Endothelial cell of umbilical vein (primary cell): ENCODE measurements at regions not wholly inside any gene's neighbourhood (a gene's known extent, or its start where the extent isn't known, plus 50 kb on each side); places are given as distances from the start of the nearest gene placed in this dataset.

Experiments used
- BruUV-seq: library from RNA; stranded (reverse); fragments of 400-500 nt; replicated peaks from 2 replicates; lab custom pipeline; 2021; lab: Mats Ljungman, UMichigan
- CTCF ChIA-PET: fragments of 300-600, 350-600 bp; sonication (Branson Sonifier 250); formaldehyde crosslinking; loops from one replicate; lab custom pipeline; 2021; ENCODE audit warnings: antibody characterized with exemption, inconsistent platforms; lab: Charles Lee
- POLR2A ChIA-PET: fragments of 300-600, 350-600 bp; sonication (Branson Sonifier 250); formaldehyde crosslinking; loops from one replicate; lab custom pipeline; 2021; ENCODE audit warnings: antibody characterized with exemption, inconsistent platforms; lab: Charles Lee
- DNase-seq: peaks from one replicate; pipeline ENCODE4 v3.0.0-alpha.2; 2011; ENCODE audit warnings: low read depth, low spot score
- FAIRE-seq: peaks from 2 replicates; lab custom pipeline; 2011; peaks lifted over from hg19 to GRCh38; lab: Jason Lieb, UNC
- H2AFZ ChIP-seq: 2 replicates; pipeline ENCODE4 v1.6.0; 2012; ENCODE audit warnings: low read depth, low read length, control low read depth, inconsistent platforms
- H3K27ac ChIP-seq: 2 replicates; pipeline ENCODE4 v1.5.1; 2011; ENCODE audit warnings: low read depth, mild to moderate bottlenecking, control low read depth, low read length, moderate library complexity; ENCODE audit not compliant: insufficient read depth
- H3K27me3 ChIP-seq, 2 experiments: 2 replicates each; pipeline versions ENCODE4 v1.6.0 to v1.6.1; 2011; ENCODE audit warnings: low read length in 2 of 2, mixed read lengths in 1 of 2; ENCODE audit not compliant: control insufficient read depth in 2 of 2, insufficient read depth in 2 of 2
- H3K36me3 ChIP-seq, 2 experiments: 2 replicates in 1 of 2; 3 replicates in 1 of 2; pipeline ENCODE4 v1.5.1; 2011; ENCODE audit warnings: low read length in 2 of 2, mild to moderate bottlenecking in 1 of 2, moderate library complexity in 1 of 2; ENCODE audit not compliant: control insufficient read depth in 2 of 2, insufficient read depth in 2 of 2; ENCODE audit errors: extremely low read depth in 1 of 2
- H3K4me1 ChIP-seq: 3 replicates; pipeline ENCODE4 v1.5.1; 2011; ENCODE audit warnings: mild to moderate bottlenecking, low read length; ENCODE audit not compliant: control insufficient read depth, insufficient read depth; ENCODE audit errors: extremely low read depth
- H3K4me2 ChIP-seq: 2 replicates; pipeline ENCODE4 v1.6.1; 2011; ENCODE audit warnings: low read length, control low read depth, mixed read lengths; ENCODE audit not compliant: insufficient read depth
- H3K4me3 ChIP-seq, 3 experiments: fragments of 200-600 bp in 1 of 3; sonication (generic), shearing (Covaris generic) in 1 of 3; replicated peaks in 1 of 3; 2 replicates each; pipeline ENCODE4 v1.5.1; 2011 to 2016; ENCODE audit warnings: control low read depth in 3 of 3, low read length in 3 of 3, mild to moderate bottlenecking in 2 of 3, inconsistent platforms in 1 of 3, low read depth in 1 of 3, moderate library complexity in 1 of 3; ENCODE audit not compliant: insufficient read depth in 1 of 3
- H3K79me2 ChIP-seq: 2 replicates; pipeline ENCODE4 v1.6.0; 2012; ENCODE audit warnings: low read length, inconsistent platforms; ENCODE audit not compliant: control insufficient read depth, insufficient read depth
- H3K9ac ChIP-seq: replicated peaks from 2 replicates; pipeline ENCODE3; 2011; ENCODE audit warnings: low read length, control low read depth; ENCODE audit not compliant: insufficient read depth; ENCODE audit errors: extremely low read depth
- H3K9me1 ChIP-seq: replicated peaks from 3 replicates; pipeline ENCODE4 v1.6.0; 2011; ENCODE audit warnings: mild to moderate bottlenecking, low read length; ENCODE audit not compliant: control insufficient read depth, insufficient read depth; ENCODE audit errors: extremely low read depth
- H3K9me3 ChIP-seq: replicated peaks from 2 replicates; pipeline ENCODE4 v1.5.1; 2012; ENCODE audit warnings: low read length, inconsistent platforms; ENCODE audit not compliant: control insufficient read depth, insufficient read depth
- H4K20me1 ChIP-seq: replicated peaks from 2 replicates; pipeline ENCODE3; 2011; ENCODE audit warnings: mild to moderate bottlenecking, low read length; ENCODE audit not compliant: control insufficient read depth, insufficient read depth; ENCODE audit errors: extremely low read depth
- EZH2 ChIP-seq: IDR thresholded peaks from 2 replicates; pipeline ENCODE4 v1.6.1; 2012; ENCODE audit warnings: borderline replicate concordance, low read depth, mild to moderate bottlenecking, moderate library complexity, low read length, inconsistent platforms; ENCODE audit not compliant: severe bottlenecking
- FOS ChIP-seq: IDR thresholded peaks from 2 replicates; pipeline ENCODE4 v1.6.1; 2011; ENCODE audit warnings: mild to moderate bottlenecking, low read length, moderate library complexity, borderline replicate concordance; ENCODE audit not compliant: insufficient read depth
- GATA2 ChIP-seq: IDR thresholded peaks from 2 replicates; pipeline ENCODE4 v1.7.0; 2011; ENCODE audit warnings: low read depth, mild to moderate bottlenecking, moderate library complexity, mixed read lengths, low read length; ENCODE audit not compliant: insufficient read length, insufficient read depth
- JUN ChIP-seq: IDR thresholded peaks from 2 replicates; pipeline ENCODE4 v1.6.1; 2011; ENCODE audit warnings: borderline replicate concordance, low read depth; ENCODE audit not compliant: insufficient read length, insufficient read depth
- MYC ChIP-seq: IDR thresholded peaks from one replicate; pipeline ENCODE4 v1.6.1; 2011; ENCODE audit warnings: mild to moderate bottlenecking, low read depth, low read length
- POLR2A ChIP-seq: IDR thresholded peaks from 2 replicates; pipeline ENCODE4 v1.6.1; 2012; ENCODE audit warnings: low read depth, mild to moderate bottlenecking, control low read depth, low read length
- POLR2AphosphoS5 ChIP-seq: IDR thresholded peaks from 2 replicates; pipeline ENCODE4 v1.6.1; 2012; ENCODE audit warnings: low read depth, mild to moderate bottlenecking, control low read depth, low read length, moderate library complexity; ENCODE audit not compliant: insufficient read depth
- dilution Hi-C: fragments of 300-500 bp; cut with MboI; formaldehyde crosslinking; loops from one replicate; pipeline ENCODE4 v1.15.0; 2019; ENCODE audit warnings: low sequenced_read_pairs; ENCODE audit not compliant: extremely low pct_ligation_motif_present
- intact Hi-C: fragments of 100-400 bp; cut with micrococcal nuclease; formaldehyde crosslinking; loops from one replicate; pipeline ENCODE4 v1.10.0; 2022
- TF ChIP-seq, protein P1 (sequence below): IDR thresholded peaks from 2 replicates; pipeline ENCODE4 v1.6.1; 2011; ENCODE audit not compliant: insufficient read depth, insufficient read length
- TF ChIP-seq, protein P2 (sequence below), 2 donors: IDR thresholded peaks; 1 replicate in 1 of 2; 2 replicates in 1 of 2; pipeline ENCODE4 v1.5.1; 2011; ENCODE audit warnings: low read length in 2 of 2, mild to moderate bottlenecking in 2 of 2, moderate library complexity in 2 of 2, control low read depth in 1 of 2, inconsistent platforms in 1 of 2, low read depth in 1 of 2; ENCODE audit not compliant: insufficient read depth in 1 of 2; ENCODE audit errors: extremely low read depth in 1 of 2

DNA sequence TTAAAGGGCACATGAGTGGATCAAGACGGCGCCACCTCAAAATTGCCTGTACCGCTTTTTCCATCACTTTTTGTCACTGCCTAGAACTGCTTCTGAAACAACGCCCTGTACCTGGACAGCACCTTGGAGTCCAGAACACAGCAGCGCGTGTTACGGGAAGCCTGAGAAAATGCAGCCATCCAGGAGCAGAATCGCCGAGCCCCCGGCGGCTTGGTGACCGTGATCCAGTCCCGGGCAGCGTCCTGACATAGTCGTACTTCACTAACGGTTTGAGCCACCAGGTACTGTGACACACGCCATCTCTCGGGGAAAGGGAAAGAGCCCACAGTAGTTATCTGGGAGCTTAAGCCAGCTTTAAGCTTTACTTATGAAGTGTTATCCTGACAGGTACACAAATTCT is 168.9 kb upstream of the SALL3 start:
- Histone ChIP-seq H3K79me2 (no peaks in the 10 kb centered on the region), H3K36me3 (no peaks in the 10 kb centered on the region), H3K27ac (no peak overlapping the region), H3K9me1 (no peaks in the 10 kb centered on the region), H3K4me1 (no peaks in the 10 kb centered on the region), H2AFZ (no peak overlapping the region), H4K20me1 (no peaks in the 10 kb centered on the region), H3K9ac (no peak overlapping the region), H3K4me2 (no peak overlapping the region), H3K9me3 (peaks cover 2% of the 10 kb centered on the region), H3K27me3 (no peaks in the 10 kb centered on the region), H3K4me3 (no peak overlapping the region)
- intact Hi-C loops = no loop called here
- TF ChIP-seq, protein P1, sequence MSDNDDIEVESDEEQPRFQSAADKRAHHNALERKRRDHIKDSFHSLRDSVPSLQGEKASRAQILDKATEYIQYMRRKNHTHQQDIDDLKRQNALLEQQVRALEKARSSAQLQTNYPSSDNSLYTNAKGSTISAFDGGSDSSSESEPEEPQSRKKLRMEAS = no peak
- TF ChIP-seq MYC (no peak), FOS (no peak), GATA2 (no peak), POLR2A (no peak)
- dilution Hi-C loops = no loop called here
- DNase-seq = no peak
- FAIRE-seq = no peak
- ChIA-PET CTCF (no interaction called here), POLR2A (no interaction called here)
- no TSS peak for BruUV-seq

DNA sequence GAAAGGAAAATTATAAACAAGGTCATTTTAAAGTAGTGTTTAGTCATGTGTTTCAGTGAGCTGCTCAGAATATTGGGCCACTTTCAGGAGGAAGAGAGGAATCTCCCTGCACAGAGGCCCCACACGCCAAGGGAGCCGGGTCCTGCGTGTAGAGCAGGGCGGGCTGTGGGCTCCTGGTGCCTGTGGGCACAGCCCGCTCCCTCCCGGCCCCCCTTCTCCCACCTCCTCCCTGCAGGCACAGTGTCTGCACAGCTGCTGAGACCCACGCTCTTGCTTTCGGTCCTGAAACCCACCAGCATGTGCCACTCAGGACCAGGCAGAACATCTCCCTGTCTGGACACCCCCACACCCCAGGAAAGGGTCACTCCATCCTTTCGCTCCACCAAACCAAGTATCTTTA is 167.6 kb upstream of the SALL3 start:
- FAIRE-seq = no peak

More for the DNA sequence above, 167.6 kb upstream of the SALL3 start:
- Histone ChIP-seq H4K20me1 (no peaks in the 10 kb centered on the region), H3K79me2 (no peaks in the 10 kb centered on the region), H3K36me3 (no peaks in the 10 kb centered on the region), H2AFZ (no peak overlapping the region), H3K9me1 (no peaks in the 10 kb centered on the region), H3K9ac (no peak overlapping the region), H3K27me3 (no peaks in the 10 kb centered on the region), H3K4me3 (no peak overlapping the region), H3K4me1 (no peaks in the 10 kb centered on the region), H3K9me3 (peaks cover 2% of the 10 kb centered on the region), H3K4me2 (no peak overlapping the region), H3K27ac (no peak overlapping the region)
- TF ChIP-seq, protein P2, sequence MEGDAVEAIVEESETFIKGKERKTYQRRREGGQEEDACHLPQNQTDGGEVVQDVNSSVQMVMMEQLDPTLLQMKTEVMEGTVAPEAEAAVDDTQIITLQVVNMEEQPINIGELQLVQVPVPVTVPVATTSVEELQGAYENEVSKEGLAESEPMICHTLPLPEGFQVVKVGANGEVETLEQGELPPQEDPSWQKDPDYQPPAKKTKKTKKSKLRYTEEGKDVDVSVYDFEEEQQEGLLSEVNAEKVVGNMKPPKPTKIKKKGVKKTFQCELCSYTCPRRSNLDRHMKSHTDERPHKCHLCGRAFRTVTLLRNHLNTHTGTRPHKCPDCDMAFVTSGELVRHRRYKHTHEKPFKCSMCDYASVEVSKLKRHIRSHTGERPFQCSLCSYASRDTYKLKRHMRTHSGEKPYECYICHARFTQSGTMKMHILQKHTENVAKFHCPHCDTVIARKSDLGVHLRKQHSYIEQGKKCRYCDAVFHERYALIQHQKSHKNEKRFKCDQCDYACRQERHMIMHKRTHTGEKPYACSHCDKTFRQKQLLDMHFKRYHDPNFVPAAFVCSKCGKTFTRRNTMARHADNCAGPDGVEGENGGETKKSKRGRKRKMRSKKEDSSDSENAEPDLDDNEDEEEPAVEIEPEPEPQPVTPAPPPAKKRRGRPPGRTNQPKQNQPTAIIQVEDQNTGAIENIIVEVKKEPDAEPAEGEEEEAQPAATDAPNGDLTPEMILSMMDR (IDR thresholded peaks at IDR 0.05; ENCODE audit: extremely low read depth in 1 of 2, insufficient read depth in 1 of 2, low read depth in 1 of 2, low read length in 2 of 2) = no peak
- TF ChIP-seq, protein P1 = no peak
- TF ChIP-seq POLR2AphosphoS5 = no peak
- no peak for TF ChIP-seq GATA2
- no peak for TF ChIP-seq FOS
- TF ChIP-seq POLR2A = no peak
- no peak for TF ChIP-seq EZH2
- no peak for TF ChIP-seq MYC
- no peak for TF ChIP-seq JUN
- DNase-seq = no peak
- ChIA-PET POLR2A (no interaction called here), CTCF (no interaction called here)
- intact Hi-C loops (no loop called here), dilution Hi-C loops (no loop called here)
- no TSS peak for BruUV-seq
